ENCODE measurements at regions not wholly inside any gene's neighbourhood (a gene's known extent, or its start where the extent isn't known, plus 50 kb on each side); places are given as distances from the start of the nearest gene placed in this dataset.
"Not testable (repeated sequence)": the region's sequence is repeated elsewhere in the genome, so short reads cannot be mapped to it uniquely, and the experiment has no call there.

GRCh38 chr11:10991393-10991792, 133.5 kb upstream of the ZBED5 start:
- Histone ChIP-seq H3K9me3 (ENCODE audit: control insufficient read depth, insufficient read depth, low read length) (no peaks in the 10 kb centered on the region), H3K36me3 (ENCODE audit: insufficient read depth, low read length) (no peaks in the 10 kb centered on the region), H3K9ac (ENCODE audit: low read depth, low read length) (no peak overlapping the region), H3K4me1 (ENCODE audit: insufficient read depth, low read length) (no peaks in the 10 kb centered on the region)

- H3K9ac ChIP-seq (ENCODE audit: low read depth, low read length), result no peak overlapping the region
- H3K9me3 ChIP-seq (ENCODE audit: control insufficient read depth, insufficient read depth, low read length), result no peaks in the 10 kb centered on the region
- no peaks in the 10 kb centered on the region for H3K36me3 ChIP-seq (ENCODE audit: insufficient read depth, low read length)
- no peaks in the 10 kb centered on the region for H3K4me1 ChIP-seq (ENCODE audit: insufficient read depth, low read length)
These were observed 132.9 kb upstream of the ZBED5 start for GRCh38 chr11:10990637-10991193.

- H3K9ac ChIP-seq (ENCODE audit: low read depth, low read length), result no peak overlapping the region
These were observed 132.3 kb upstream of the ZBED5 start for GRCh38 chr11:10990160-10990559.

GRCh38 chr11:10986006-10986405, 128.2 kb upstream of the ZBED5 start:
- no peaks in the 10 kb centered on the region for H3K36me3 ChIP-seq (ENCODE audit: insufficient read depth, low read length)
- H3K9me3 ChIP-seq (ENCODE audit: control insufficient read depth, insufficient read depth, low read length), result no peaks in the 10 kb centered on the region
- no peak overlapping the region for H3K9ac ChIP-seq (ENCODE audit: low read depth, low read length)
- no peaks in the 10 kb centered on the region for H3K4me1 ChIP-seq (ENCODE audit: insufficient read depth, low read length)

More at GRCh38 chr11:10990160-10990559, 132.3 kb upstream of the ZBED5 start:
- H3K9me3 ChIP-seq (ENCODE audit: control insufficient read depth, insufficient read depth, low read length), result no peaks in the 10 kb centered on the region
- no peaks in the 10 kb centered on the region for H3K4me1 ChIP-seq (ENCODE audit: insufficient read depth, low read length)
- H3K36me3 ChIP-seq (ENCODE audit: insufficient read depth, low read length), result no peaks in the 10 kb centered on the region

- H3K9me3 ChIP-seq (ENCODE audit: control insufficient read depth, insufficient read depth, low read length), result no peaks in the 10 kb centered on the region
- H3K36me3 ChIP-seq (ENCODE audit: insufficient read depth, low read length), result no peaks in the 10 kb centered on the region
- H3K4me1 ChIP-seq (ENCODE audit: insufficient read depth, low read length), result no peaks in the 10 kb centered on the region
These were observed 126.9 kb upstream of the ZBED5 start for GRCh38 chr11:10984742-10985141.

GRCh38 chr11:10984250-10984649, 126.4 kb upstream of the ZBED5 start:
- Histone ChIP-seq H3K9me3 (ENCODE audit: control insufficient read depth, insufficient read depth, low read length) (no peaks in the 10 kb centered on the region), H3K9ac (ENCODE audit: low read depth, low read length) (no peak overlapping the region), H3K4me1 (ENCODE audit: insufficient read depth, low read length) (no peaks in the 10 kb centered on the region), H3K36me3 (ENCODE audit: insufficient read depth, low read length) (no peaks in the 10 kb centered on the region)

More at GRCh38 chr11:10984742-10985141, 126.9 kb upstream of the ZBED5 start:
- H3K9ac ChIP-seq (ENCODE audit: low read depth, low read length), result no peak overlapping the region

GRCh38 chr11:10982704-10983510, 125.1 kb upstream of the ZBED5 start:
- no peaks in the 10 kb centered on the region for H3K4me1 ChIP-seq (ENCODE audit: insufficient read depth, low read length)
- H3K36me3 ChIP-seq (ENCODE audit: insufficient read depth, low read length), result no peaks in the 10 kb centered on the region
- H3K9ac ChIP-seq (ENCODE audit: low read depth, low read length), result no peak overlapping the region
- no peaks in the 10 kb centered on the region for H3K9me3 ChIP-seq (ENCODE audit: control insufficient read depth, insufficient read depth, low read length)

GRCh38 chr11:10979529-10979928, 121.7 kb upstream of the ZBED5 start:
- Histone ChIP-seq H3K9ac (ENCODE audit: low read depth, low read length) (no peak overlapping the region), H3K9me3 (ENCODE audit: control insufficient read depth, insufficient read depth, low read length) (no peaks in the 10 kb centered on the region), H3K36me3 (ENCODE audit: insufficient read depth, low read length) (no peaks in the 10 kb centered on the region), H3K4me1 (ENCODE audit: insufficient read depth, low read length) (no peaks in the 10 kb centered on the region)

GRCh38 chr11:10978198-10978597, 120.3 kb upstream of the ZBED5 start:
- Histone ChIP-seq H3K4me1 (ENCODE audit: insufficient read depth, low read length) (no peaks in the 10 kb centered on the region), H3K36me3 (ENCODE audit: insufficient read depth, low read length) (no peaks in the 10 kb centered on the region), H3K9me3 (ENCODE audit: control insufficient read depth, insufficient read depth, low read length) (no peaks in the 10 kb centered on the region), H3K9ac (ENCODE audit: low read depth, low read length) (no peak overlapping the region)

GRCh38 chr11:10975287-10975721, 117.5 kb upstream of the ZBED5 start:
- Histone ChIP-seq H3K9me3 (ENCODE audit: control insufficient read depth, insufficient read depth, low read length) (no peaks in the 10 kb centered on the region), H3K9ac (ENCODE audit: low read depth, low read length) (no peak overlapping the region), H3K36me3 (ENCODE audit: insufficient read depth, low read length) (no peaks in the 10 kb centered on the region), H3K4me1 (ENCODE audit: insufficient read depth, low read length) (no peaks in the 10 kb centered on the region)

- Histone ChIP-seq H3K36me3 (ENCODE audit: insufficient read depth, low read length) (no peaks in the 10 kb centered on the region), H3K9me3 (ENCODE audit: control insufficient read depth, insufficient read depth, low read length) (no peaks in the 10 kb centered on the region), H3K4me1 (ENCODE audit: insufficient read depth, low read length) (no peaks in the 10 kb centered on the region), H3K9ac (ENCODE audit: low read depth, low read length) (no peak overlapping the region)
These were observed 115.6 kb upstream of the ZBED5 start for GRCh38 chr11:10973416-10973815.

GRCh38 chr11:10970926-10971325, 113.1 kb upstream of the ZBED5 start:
- H3K4me1 ChIP-seq (ENCODE audit: insufficient read depth, low read length), result no peaks in the 10 kb centered on the region
- no peak overlapping the region for H3K9ac ChIP-seq (ENCODE audit: low read depth, low read length)
- H3K36me3 ChIP-seq (ENCODE audit: insufficient read depth, low read length), result no peaks in the 10 kb centered on the region
- no peaks in the 10 kb centered on the region for H3K9me3 ChIP-seq (ENCODE audit: control insufficient read depth, insufficient read depth, low read length)

GRCh38 chr11:10969387-10969786, 111.5 kb upstream of the ZBED5 start:
- no peaks in the 10 kb centered on the region for H3K36me3 ChIP-seq (ENCODE audit: insufficient read depth, low read length)
- no peaks in the 10 kb centered on the region for H3K4me1 ChIP-seq (ENCODE audit: insufficient read depth, low read length)
- H3K9ac ChIP-seq (ENCODE audit: low read depth, low read length), result no peak overlapping the region
- no peaks in the 10 kb centered on the region for H3K9me3 ChIP-seq (ENCODE audit: control insufficient read depth, insufficient read depth, low read length)

GRCh38 chr11:10956884-10957283, 99.0 kb upstream of the ZBED5 start:
- H3K9me3 ChIP-seq (ENCODE audit: control insufficient read depth, insufficient read depth, low read length); H3K9ac ChIP-seq (ENCODE audit: low read depth, low read length); H3K36me3 ChIP-seq (ENCODE audit: insufficient read depth, low read length); H3K4me1 ChIP-seq (ENCODE audit: insufficient read depth, low read length): not testable (repeated sequence)

- Histone ChIP-seq H3K4me1 (ENCODE audit: insufficient read depth, low read length) (no peaks in the 10 kb centered on the region), H3K36me3 (ENCODE audit: insufficient read depth, low read length) (no peaks in the 10 kb centered on the region), H3K9me3 (ENCODE audit: control insufficient read depth, insufficient read depth, low read length) (no peaks in the 10 kb centered on the region), H3K9ac (ENCODE audit: low read depth, low read length) (no peak overlapping the region)
These were observed 97.8 kb upstream of the ZBED5 start for GRCh38 chr11:10955616-10956015.
